WTC11 (cell line): ENCODE measurements at regions not wholly inside any gene's neighbourhood (a gene's known extent, or its start where the extent isn't known, plus 50 kb on each side); places are given as distances from the start of the nearest gene placed in this dataset.
A peak's percentile ranks its signal among the peaks of the same experiment; 100 is the strongest.

Experiments
- ATAC-seq: fragments of 200-7000 bp; cut with Tn5 transposase; 2 replicates; pipeline ENCODE4 v1.10.0; 2021; ENCODE audit warnings: mild to moderate bottlenecking, moderate library complexity
- CTCF ChIA-PET: fragments of 300-600 bp; sonication (Branson Sonifier 250); formaldehyde crosslinking; loops from one replicate; lab custom pipeline; 2021; ENCODE audit warnings: antibody characterized with exemption; lab: Charles Lee
- POLR2A ChIA-PET: fragments of 350-600 bp; sonication (Branson Sonifier 250); formaldehyde crosslinking; loops from one replicate; lab custom pipeline; 2021; ENCODE audit warnings: antibody characterized with exemption; lab: Charles Lee
- DNase-seq: peaks from one replicate; pipeline ENCODE4 v3.0.0; 2021; ENCODE audit warnings: low spot score
- H3K27ac Mint-ChIP-seq: 2 replicates; pipeline ENCODE4 v1.8.0; 2021; ENCODE audit warnings: mixed read lengths
- H3K27me3 Mint-ChIP-seq: 2 replicates; pipeline ENCODE4 v1.8.0; 2021; ENCODE audit warnings: low read depth, mild to moderate bottlenecking, moderate library complexity, mixed read lengths
- H3K36me3 Mint-ChIP-seq: 2 replicates; pipeline ENCODE4 v1.8.0; 2021; ENCODE audit warnings: mixed read lengths
- H3K4me1 Mint-ChIP-seq: 2 replicates; pipeline ENCODE4 v1.8.0; 2022; ENCODE audit warnings: mixed read lengths
- H3K4me3 Mint-ChIP-seq: 2 replicates; pipeline ENCODE4 v1.8.0; 2021; ENCODE audit warnings: mild to moderate bottlenecking, moderate library complexity, mixed read lengths
- H3K9me3 Mint-ChIP-seq: 2 replicates; pipeline ENCODE4 v1.8.0; 2021; ENCODE audit warnings: mixed read lengths
- ATF1 ChIP-seq: sonication (generic); formaldehyde crosslinking; IDR thresholded peaks from 2 replicates; pipeline ENCODE4 v1.8.1; 2023; ENCODE audit warnings: mild to moderate bottlenecking, moderate library complexity, missing genetic modification reagents
- ATF2 ChIP-seq: sonication (generic); formaldehyde crosslinking; IDR thresholded peaks from 2 replicates; pipeline ENCODE4 v1.8.1; 2022; ENCODE audit warnings: low read depth, missing genetic modification reagents, borderline replicate concordance
- CREB1 ChIP-seq: sonication (generic); formaldehyde crosslinking; IDR thresholded peaks from 2 replicates; pipeline ENCODE4 v1.8.0; 2023; ENCODE audit warnings: mild to moderate bottlenecking, missing genetic modification reagents
- CTCF ChIP-seq: fragments of 200-600 bp; IDR thresholded peaks from 2 replicates; pipeline ENCODE4 v1.8.0; 2022; ENCODE audit warnings: antibody characterized with exemption
- E2F4 ChIP-seq: sonication (generic); formaldehyde crosslinking; IDR thresholded peaks from 2 replicates; pipeline ENCODE4 v1.8.1; 2022; ENCODE audit warnings: low read depth, mild to moderate bottlenecking, moderate library complexity, missing genetic modification reagents, borderline replicate concordance
- ERG ChIP-seq: fragments of 250-450 bp; sonication (Bioruptor Pico); IDR thresholded peaks from 2 replicates; pipeline ENCODE4 v1.8.0; 2021; ENCODE audit warnings: mild to moderate bottlenecking
- FOXP1 ChIP-seq: sonication (generic); formaldehyde crosslinking; IDR thresholded peaks from 2 replicates; pipeline ENCODE4 v1.8.0; 2022; ENCODE audit warnings: missing genetic modification reagents, mild to moderate bottlenecking, moderate library complexity, borderline replicate concordance
- IRF1 ChIP-seq: sonication (generic); formaldehyde crosslinking; IDR thresholded peaks from 2 replicates; pipeline ENCODE4 v1.8.0; 2023; ENCODE audit warnings: missing genetic modification reagents
- KAT7 ChIP-seq: sonication (generic); formaldehyde crosslinking; IDR thresholded peaks from 2 replicates; pipeline ENCODE4 v1.8.1; 2023; ENCODE audit warnings: missing genetic modification reagents, mild to moderate bottlenecking, borderline replicate concordance
- NR1H2 ChIP-seq: sonication (generic); formaldehyde crosslinking; IDR thresholded peaks from 2 replicates; pipeline ENCODE4 v1.9.0; 2021; ENCODE audit warnings: mild to moderate bottlenecking, moderate library complexity, missing genetic modification reagents
- SOX15 ChIP-seq: fragments of 250-450 bp; sonication (Bioruptor Pico); IDR thresholded peaks from 2 replicates; pipeline ENCODE4 v1.9.0; 2021; ENCODE audit warnings: mild to moderate bottlenecking
- TEAD1 ChIP-seq: sonication (generic); formaldehyde crosslinking; IDR thresholded peaks from 2 replicates; pipeline ENCODE4 v1.8.0; 2022; ENCODE audit warnings: mild to moderate bottlenecking, missing genetic modification reagents
- TP53 ChIP-seq: sonication (generic); formaldehyde crosslinking; IDR thresholded peaks from 2 replicates; pipeline ENCODE4 v1.8.1; 2023; ENCODE audit warnings: mild to moderate bottlenecking, missing genetic modification reagents
- USF2 ChIP-seq: sonication (generic); formaldehyde crosslinking; IDR thresholded peaks from 2 replicates; pipeline ENCODE4 v1.8.1; 2023; ENCODE audit warnings: mild to moderate bottlenecking, missing genetic modification reagents, moderate library complexity
- ZNF232 ChIP-seq: sonication (generic); formaldehyde crosslinking; IDR thresholded peaks from 2 replicates; pipeline ENCODE4 v1.8.0; 2022; ENCODE audit warnings: mild to moderate bottlenecking, missing genetic modification reagents
- TF ChIP-seq, protein P1 (sequence below): sonication (generic); formaldehyde crosslinking; IDR thresholded peaks from 2 replicates; pipeline ENCODE4 v1.8.1; 2023; ENCODE audit warnings: mild to moderate bottlenecking, missing genetic modification reagents, moderate library complexity
- TF ChIP-seq, protein P2 (sequence below): sonication (generic); formaldehyde crosslinking; IDR thresholded peaks from 2 replicates; pipeline ENCODE4 v1.8.0; 2023; ENCODE audit warnings: mild to moderate bottlenecking, missing genetic modification reagents
- TF ChIP-seq, protein P3 (sequence below): fragments of 250-450 bp; sonication (Bioruptor Pico); IDR thresholded peaks from 2 replicates; pipeline ENCODE4 v1.9.0; 2021; ENCODE audit warnings: mild to moderate bottlenecking, borderline replicate concordance

DNA sequence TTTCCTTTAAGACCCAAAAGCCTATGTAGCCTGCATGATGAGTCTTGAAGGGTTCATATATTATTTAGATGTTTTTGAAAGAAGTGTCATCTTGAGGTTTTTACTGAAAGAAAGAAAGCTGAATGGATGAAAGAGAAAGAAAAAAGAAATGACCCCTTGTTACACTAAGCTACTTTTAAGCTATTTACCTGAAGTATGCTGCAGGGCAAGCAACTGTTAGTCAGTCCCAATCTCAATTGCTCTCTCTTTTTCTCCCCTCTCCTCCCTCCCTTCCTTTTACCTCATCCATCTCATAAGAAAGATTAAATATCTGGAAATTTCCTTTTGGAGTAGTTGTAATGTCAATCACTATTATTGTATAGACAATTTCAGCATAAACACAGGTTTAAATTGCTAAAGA is 512.4 kb downstream of the TMTC2 start:
- ChIA-PET CTCF (no interaction called here), POLR2A (no interaction called here)
- no peak for DNase-seq
- H3K4me1 Mint-ChIP-seq, result peaks cover 61% of the 10 kb centered on the region
- H3K27ac Mint-ChIP-seq, result peak overlapping the region; percentile 96
- TF ChIP-seq, protein P1, sequence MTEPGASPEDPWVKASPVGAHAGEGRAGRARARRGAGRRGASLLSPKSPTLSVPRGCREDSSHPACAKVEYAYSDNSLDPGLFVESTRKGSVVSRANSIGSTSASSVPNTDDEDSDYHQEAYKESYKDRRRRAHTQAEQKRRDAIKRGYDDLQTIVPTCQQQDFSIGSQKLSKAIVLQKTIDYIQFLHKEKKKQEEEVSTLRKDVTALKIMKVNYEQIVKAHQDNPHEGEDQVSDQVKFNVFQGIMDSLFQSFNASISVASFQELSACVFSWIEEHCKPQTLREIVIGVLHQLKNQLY (CRISPR knock-in tag), result no peak
- TF ChIP-seq SOX15 (CRISPR knock-in tag) (no peak), IRF1 (CRISPR knock-in tag) (no peak), NR1H2 (CRISPR knock-in tag) (no peak), ATF1 (CRISPR knock-in tag) (no peak), E2F4 (CRISPR knock-in tag) (no peak), USF2 (CRISPR knock-in tag) (no peak), TEAD1 (no peak), ATF2 (CRISPR knock-in tag) (no peak), TP53 (CRISPR knock-in tag) (no peak), ERG (no peak), ZNF232 (CRISPR knock-in tag) (no peak), KAT7 (CRISPR knock-in tag) (no peak), FOXP1 (CRISPR knock-in tag) (no peak)
- TF ChIP-seq, protein P2, sequence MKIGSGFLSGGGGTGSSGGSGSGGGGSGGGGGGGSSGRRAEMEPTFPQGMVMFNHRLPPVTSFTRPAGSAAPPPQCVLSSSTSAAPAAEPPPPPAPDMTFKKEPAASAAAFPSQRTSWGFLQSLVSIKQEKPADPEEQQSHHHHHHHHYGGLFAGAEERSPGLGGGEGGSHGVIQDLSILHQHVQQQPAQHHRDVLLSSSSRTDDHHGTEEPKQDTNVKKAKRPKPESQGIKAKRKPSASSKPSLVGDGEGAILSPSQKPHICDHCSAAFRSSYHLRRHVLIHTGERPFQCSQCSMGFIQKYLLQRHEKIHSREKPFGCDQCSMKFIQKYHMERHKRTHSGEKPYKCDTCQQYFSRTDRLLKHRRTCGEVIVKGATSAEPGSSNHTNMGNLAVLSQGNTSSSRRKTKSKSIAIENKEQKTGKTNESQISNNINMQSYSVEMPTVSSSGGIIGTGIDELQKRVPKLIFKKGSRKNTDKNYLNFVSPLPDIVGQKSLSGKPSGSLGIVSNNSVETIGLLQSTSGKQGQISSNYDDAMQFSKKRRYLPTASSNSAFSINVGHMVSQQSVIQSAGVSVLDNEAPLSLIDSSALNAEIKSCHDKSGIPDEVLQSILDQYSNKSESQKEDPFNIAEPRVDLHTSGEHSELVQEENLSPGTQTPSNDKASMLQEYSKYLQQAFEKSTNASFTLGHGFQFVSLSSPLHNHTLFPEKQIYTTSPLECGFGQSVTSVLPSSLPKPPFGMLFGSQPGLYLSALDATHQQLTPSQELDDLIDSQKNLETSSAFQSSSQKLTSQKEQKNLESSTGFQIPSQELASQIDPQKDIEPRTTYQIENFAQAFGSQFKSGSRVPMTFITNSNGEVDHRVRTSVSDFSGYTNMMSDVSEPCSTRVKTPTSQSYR (CRISPR knock-in tag), result no peak
- no peaks in the 10 kb centered on the region; the same call in 1 of the 2 replicates for H3K9me3 Mint-ChIP-seq
- ATAC-seq, result peak; percentile 53
- H3K4me3 Mint-ChIP-seq, result peak overlapping the region; percentile 45
- H3K27me3 Mint-ChIP-seq, result no peaks in the 10 kb centered on the region
- H3K36me3 Mint-ChIP-seq, result 0 out of 2 replicates have a peak, but pooled peaks cover 3% of the 10 kb centered on the region

GRCh38 chr12:83198291-83199015 is 511.7 kb downstream of the TMTC2 start:
- Mint-ChIP-seq H3K36me3 (0 out of 2 replicates have a peak, but pooled peaks cover 3% of the 10 kb centered on the region), H3K27me3 (no peaks in the 10 kb centered on the region), H3K27ac (peak overlapping the region; percentile 96), H3K9me3 (no peaks in the 10 kb centered on the region; the same call in 1 of the 2 replicates), H3K4me1 (peaks cover 61% of the 10 kb centered on the region), H3K4me3 (peak overlapping the region; percentile 45)
- POLR2A ChIA-PET, result no interaction called here
- ATAC-seq, result peak; percentile 28
- no peak for DNase-seq
- CTCF ChIA-PET, result interaction anchor here (0.6 kb wide), 1 partner anchor 512 kb away, joined by 3 read pairs; no protein-coding TSS in a partner anchor
- TF ChIP-seq, protein P3, sequence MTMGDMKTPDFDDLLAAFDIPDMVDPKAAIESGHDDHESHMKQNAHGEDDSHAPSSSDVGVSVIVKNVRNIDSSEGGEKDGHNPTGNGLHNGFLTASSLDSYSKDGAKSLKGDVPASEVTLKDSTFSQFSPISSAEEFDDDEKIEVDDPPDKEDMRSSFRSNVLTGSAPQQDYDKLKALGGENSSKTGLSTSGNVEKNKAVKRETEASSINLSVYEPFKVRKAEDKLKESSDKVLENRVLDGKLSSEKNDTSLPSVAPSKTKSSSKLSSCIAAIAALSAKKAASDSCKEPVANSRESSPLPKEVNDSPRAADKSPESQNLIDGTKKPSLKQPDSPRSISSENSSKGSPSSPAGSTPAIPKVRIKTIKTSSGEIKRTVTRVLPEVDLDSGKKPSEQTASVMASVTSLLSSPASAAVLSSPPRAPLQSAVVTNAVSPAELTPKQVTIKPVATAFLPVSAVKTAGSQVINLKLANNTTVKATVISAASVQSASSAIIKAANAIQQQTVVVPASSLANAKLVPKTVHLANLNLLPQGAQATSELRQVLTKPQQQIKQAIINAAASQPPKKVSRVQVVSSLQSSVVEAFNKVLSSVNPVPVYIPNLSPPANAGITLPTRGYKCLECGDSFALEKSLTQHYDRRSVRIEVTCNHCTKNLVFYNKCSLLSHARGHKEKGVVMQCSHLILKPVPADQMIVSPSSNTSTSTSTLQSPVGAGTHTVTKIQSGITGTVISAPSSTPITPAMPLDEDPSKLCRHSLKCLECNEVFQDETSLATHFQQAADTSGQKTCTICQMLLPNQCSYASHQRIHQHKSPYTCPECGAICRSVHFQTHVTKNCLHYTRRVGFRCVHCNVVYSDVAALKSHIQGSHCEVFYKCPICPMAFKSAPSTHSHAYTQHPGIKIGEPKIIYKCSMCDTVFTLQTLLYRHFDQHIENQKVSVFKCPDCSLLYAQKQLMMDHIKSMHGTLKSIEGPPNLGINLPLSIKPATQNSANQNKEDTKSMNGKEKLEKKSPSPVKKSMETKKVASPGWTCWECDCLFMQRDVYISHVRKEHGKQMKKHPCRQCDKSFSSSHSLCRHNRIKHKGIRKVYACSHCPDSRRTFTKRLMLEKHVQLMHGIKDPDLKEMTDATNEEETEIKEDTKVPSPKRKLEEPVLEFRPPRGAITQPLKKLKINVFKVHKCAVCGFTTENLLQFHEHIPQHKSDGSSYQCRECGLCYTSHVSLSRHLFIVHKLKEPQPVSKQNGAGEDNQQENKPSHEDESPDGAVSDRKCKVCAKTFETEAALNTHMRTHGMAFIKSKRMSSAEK, result no peak
- TF ChIP-seq CREB1 (CRISPR knock-in tag) (no peak), CTCF (no peak), TEAD1 (no peak)
